WTC11 (cell line): ENCODE measurements at regions not wholly inside any gene's neighbourhood (a gene's known extent, or its start where the extent isn't known, plus 50 kb on each side); places are given as distances from the start of the nearest gene placed in this dataset.

ENCODE experiments used
- ATAC-seq: fragments of 200-7000 bp; cut with Tn5 transposase; 2 replicates; pipeline ENCODE4 v1.10.0; 2021; ENCODE audit warnings: mild to moderate bottlenecking, moderate library complexity
- CTCF ChIA-PET: fragments of 300-600 bp; sonication (Branson Sonifier 250); formaldehyde crosslinking; loops from one replicate; lab custom pipeline; 2021; ENCODE audit warnings: antibody characterized with exemption; lab: Charles Lee
- POLR2A ChIA-PET: fragments of 350-600 bp; sonication (Branson Sonifier 250); formaldehyde crosslinking; loops from one replicate; lab custom pipeline; 2021; ENCODE audit warnings: antibody characterized with exemption; lab: Charles Lee
- DNase-seq: peaks from one replicate; pipeline ENCODE4 v3.0.0; 2021; ENCODE audit warnings: low spot score
- H3K27ac Mint-ChIP-seq: 2 replicates; pipeline ENCODE4 v1.8.0; 2021; ENCODE audit warnings: mixed read lengths
- H3K27me3 Mint-ChIP-seq: 2 replicates; pipeline ENCODE4 v1.8.0; 2021; ENCODE audit warnings: low read depth, mild to moderate bottlenecking, moderate library complexity, mixed read lengths
- H3K36me3 Mint-ChIP-seq: 2 replicates; pipeline ENCODE4 v1.8.0; 2021; ENCODE audit warnings: mixed read lengths
- H3K4me1 Mint-ChIP-seq: 2 replicates; pipeline ENCODE4 v1.8.0; 2022; ENCODE audit warnings: mixed read lengths
- H3K4me3 Mint-ChIP-seq: 2 replicates; pipeline ENCODE4 v1.8.0; 2021; ENCODE audit warnings: mild to moderate bottlenecking, moderate library complexity, mixed read lengths
- H3K9me3 Mint-ChIP-seq: 2 replicates; pipeline ENCODE4 v1.8.0; 2021; ENCODE audit warnings: mixed read lengths
- CREB1 ChIP-seq: sonication (generic); formaldehyde crosslinking; IDR thresholded peaks from 2 replicates; pipeline ENCODE4 v1.8.0; 2023; ENCODE audit warnings: mild to moderate bottlenecking, missing genetic modification reagents
- ESRRA ChIP-seq: sonication (generic); formaldehyde crosslinking; IDR thresholded peaks from 2 replicates; pipeline ENCODE4 v1.8.1; 2022; ENCODE audit warnings: mild to moderate bottlenecking, missing genetic modification reagents, borderline replicate concordance
- FOXK1 ChIP-seq: sonication (generic); formaldehyde crosslinking; IDR thresholded peaks from 2 replicates; pipeline ENCODE4 v1.8.0; 2022; ENCODE audit warnings: mild to moderate bottlenecking, moderate library complexity, missing genetic modification reagents
- GRHL2 ChIP-seq: fragments of 250-450 bp; sonication (Bioruptor Pico); IDR thresholded peaks from 2 replicates; pipeline ENCODE4 v1.8.0; 2022; ENCODE audit warnings: mild to moderate bottlenecking, moderate library complexity; ENCODE audit not compliant: insufficient replicate concordance, severe bottlenecking
- GTF2I ChIP-seq: fragments of 250-450 bp; sonication (Bioruptor Pico); conservative IDR thresholded peaks from 2 replicates; pipeline ENCODE4 v1.4.0; 2021; ENCODE audit warnings: mild to moderate bottlenecking
- IRF2 ChIP-seq: sonication (generic); formaldehyde crosslinking; IDR thresholded peaks from 2 replicates; pipeline ENCODE4 v1.8.0; 2022; ENCODE audit warnings: low read depth, missing genetic modification reagents, borderline replicate concordance
- MXD4 ChIP-seq: fragments of 250-450 bp; sonication (Bioruptor Pico); IDR thresholded peaks from 2 replicates; pipeline ENCODE4 v1.8.0; 2021; ENCODE audit warnings: mild to moderate bottlenecking, moderate library complexity, borderline replicate concordance
- PRRX2 ChIP-seq: fragments of 250-450 bp; sonication (Bioruptor Pico); IDR thresholded peaks from 2 replicates; pipeline ENCODE4 v1.8.0; 2021; ENCODE audit warnings: mild to moderate bottlenecking
- SMAD4 ChIP-seq: sonication (generic); formaldehyde crosslinking; IDR thresholded peaks from 2 replicates; pipeline ENCODE4 v1.8.0; 2022; ENCODE audit warnings: mild to moderate bottlenecking, missing genetic modification reagents
- TCF7 ChIP-seq: sonication (generic); formaldehyde crosslinking; IDR thresholded peaks from 2 replicates; pipeline ENCODE4 v1.8.0; 2022; ENCODE audit warnings: mild to moderate bottlenecking, low read depth, missing genetic modification reagents, moderate library complexity
- ZBTB21 ChIP-seq: sonication (generic); formaldehyde crosslinking; IDR thresholded peaks from 2 replicates; pipeline ENCODE4 v1.8.1; 2023; ENCODE audit warnings: mild to moderate bottlenecking, missing genetic modification reagents, borderline replicate concordance
- ZNF121 ChIP-seq: sonication (generic); formaldehyde crosslinking; IDR thresholded peaks from 2 replicates; pipeline ENCODE4 v1.8.0; 2023; ENCODE audit warnings: missing genetic modification reagents
- ZNF219 ChIP-seq: sonication (generic); formaldehyde crosslinking; IDR thresholded peaks from 2 replicates; pipeline ENCODE4 v1.8.0; 2023; ENCODE audit warnings: missing genetic modification reagents, mild to moderate bottlenecking, borderline replicate concordance
- ZNF232 ChIP-seq: sonication (generic); formaldehyde crosslinking; IDR thresholded peaks from 2 replicates; pipeline ENCODE4 v1.8.0; 2022; ENCODE audit warnings: mild to moderate bottlenecking, missing genetic modification reagents
- ZNF263 ChIP-seq: sonication (generic); formaldehyde crosslinking; IDR thresholded peaks from 2 replicates; pipeline ENCODE4 v1.8.1; 2022; ENCODE audit warnings: low read depth, mild to moderate bottlenecking, moderate library complexity, missing genetic modification reagents
- ZNF416 ChIP-seq: fragments of 250-450 bp; sonication (Bioruptor Pico); IDR thresholded peaks from 2 replicates; pipeline ENCODE4 v1.9.0; 2021; ENCODE audit warnings: mild to moderate bottlenecking, inconsistent platforms
- TF ChIP-seq, protein P1 (sequence below): sonication (generic); formaldehyde crosslinking; IDR thresholded peaks from 2 replicates; pipeline ENCODE4 v1.8.0; 2022; ENCODE audit warnings: mild to moderate bottlenecking, missing genetic modification reagents
- TF ChIP-seq, protein P2 (sequence below): fragments of 250-450 bp; sonication (Bioruptor Pico); IDR thresholded peaks from 2 replicates; pipeline ENCODE4 v2.1.2; 2022; ENCODE audit warnings: mild to moderate bottlenecking, moderate library complexity
- TF ChIP-seq, protein P3 (sequence below): sonication (generic); formaldehyde crosslinking; IDR thresholded peaks from 2 replicates; pipeline ENCODE4 v1.8.1; 2022; ENCODE audit warnings: missing genetic modification reagents, borderline replicate concordance
- TF ChIP-seq, protein P4 (sequence below): sonication (generic); formaldehyde crosslinking; IDR thresholded peaks from 2 replicates; pipeline ENCODE4 v1.8.1; 2022; ENCODE audit warnings: low read depth, missing genetic modification reagents, borderline replicate concordance
- TF ChIP-seq, protein P5 (sequence below): sonication (generic); formaldehyde crosslinking; IDR thresholded peaks from 2 replicates; pipeline ENCODE4 v1.8.1; 2023; ENCODE audit warnings: mild to moderate bottlenecking, missing genetic modification reagents
- TF ChIP-seq, protein P6 (sequence below): fragments of 250-450 bp; sonication (Bioruptor Pico); IDR thresholded peaks from 2 replicates; pipeline ENCODE4 v1.9.0; 2021; ENCODE audit warnings: moderate library complexity, mild to moderate bottlenecking, inconsistent platforms, borderline replicate concordance
- TF ChIP-seq, protein P7 (sequence below): sonication (generic); formaldehyde crosslinking; IDR thresholded peaks from 2 replicates; pipeline ENCODE4 v1.8.0; 2023; ENCODE audit warnings: mild to moderate bottlenecking, missing genetic modification reagents

DNA sequence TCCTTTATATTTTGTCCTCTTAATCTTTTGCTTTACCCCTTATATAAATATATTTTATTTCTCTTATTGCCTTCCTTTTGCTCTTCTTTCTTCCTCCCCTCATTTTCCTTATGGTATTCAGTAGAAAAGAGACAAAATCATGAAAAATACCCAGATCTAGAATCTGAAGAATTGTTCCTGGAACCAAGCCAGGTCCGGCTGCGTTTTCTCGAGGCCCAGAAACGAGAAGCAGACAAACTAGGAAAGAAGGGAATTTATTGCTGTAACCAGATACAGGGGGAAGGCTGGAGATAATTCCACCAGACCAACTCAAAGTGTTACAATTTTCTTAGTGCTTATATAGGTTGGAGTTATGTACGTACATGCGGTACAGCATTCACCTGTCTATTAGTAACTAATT lies 328.7 kb downstream of the GABRG1 start:
- no peak overlapping the region for H3K27ac Mint-ChIP-seq
- H3K4me1 Mint-ChIP-seq: no peaks in the 10 kb centered on the region
- CTCF ChIA-PET: no interaction called here
- TF ChIP-seq TCF7 (CRISPR knock-in tag): no peak
- TF ChIP-seq ZNF219 (CRISPR knock-in tag): no peak
- TF ChIP-seq FOXK1: no peak
- TF ChIP-seq, protein P1, sequence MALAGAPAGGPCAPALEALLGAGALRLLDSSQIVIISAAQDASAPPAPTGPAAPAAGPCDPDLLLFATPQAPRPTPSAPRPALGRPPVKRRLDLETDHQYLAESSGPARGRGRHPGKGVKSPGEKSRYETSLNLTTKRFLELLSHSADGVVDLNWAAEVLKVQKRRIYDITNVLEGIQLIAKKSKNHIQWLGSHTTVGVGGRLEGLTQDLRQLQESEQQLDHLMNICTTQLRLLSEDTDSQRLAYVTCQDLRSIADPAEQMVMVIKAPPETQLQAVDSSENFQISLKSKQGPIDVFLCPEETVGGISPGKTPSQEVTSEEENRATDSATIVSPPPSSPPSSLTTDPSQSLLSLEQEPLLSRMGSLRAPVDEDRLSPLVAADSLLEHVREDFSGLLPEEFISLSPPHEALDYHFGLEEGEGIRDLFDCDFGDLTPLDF (CRISPR knock-in tag): no peak
- TF ChIP-seq ESRRA (CRISPR knock-in tag): no peak
- TF ChIP-seq MXD4: no peak
- TF ChIP-seq, protein P2, sequence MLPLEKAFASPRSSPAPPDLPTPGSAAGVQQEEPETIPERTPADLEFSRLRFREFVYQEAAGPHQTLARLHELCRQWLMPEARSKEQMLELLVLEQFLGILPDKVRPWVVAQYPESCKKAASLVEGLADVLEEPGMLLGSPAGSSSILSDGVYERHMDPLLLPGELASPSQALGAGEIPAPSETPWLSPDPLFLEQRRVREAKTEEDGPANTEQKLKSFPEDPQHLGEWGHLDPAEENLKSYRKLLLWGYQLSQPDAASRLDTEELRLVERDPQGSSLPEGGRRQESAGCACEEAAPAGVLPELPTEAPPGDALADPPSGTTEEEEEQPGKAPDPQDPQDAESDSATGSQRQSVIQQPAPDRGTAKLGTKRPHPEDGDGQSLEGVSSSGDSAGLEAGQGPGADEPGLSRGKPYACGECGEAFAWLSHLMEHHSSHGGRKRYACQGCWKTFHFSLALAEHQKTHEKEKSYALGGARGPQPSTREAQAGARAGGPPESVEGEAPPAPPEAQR: no peak
- TF ChIP-seq ZNF232 (CRISPR knock-in tag): no peak
- TF ChIP-seq, protein P3, sequence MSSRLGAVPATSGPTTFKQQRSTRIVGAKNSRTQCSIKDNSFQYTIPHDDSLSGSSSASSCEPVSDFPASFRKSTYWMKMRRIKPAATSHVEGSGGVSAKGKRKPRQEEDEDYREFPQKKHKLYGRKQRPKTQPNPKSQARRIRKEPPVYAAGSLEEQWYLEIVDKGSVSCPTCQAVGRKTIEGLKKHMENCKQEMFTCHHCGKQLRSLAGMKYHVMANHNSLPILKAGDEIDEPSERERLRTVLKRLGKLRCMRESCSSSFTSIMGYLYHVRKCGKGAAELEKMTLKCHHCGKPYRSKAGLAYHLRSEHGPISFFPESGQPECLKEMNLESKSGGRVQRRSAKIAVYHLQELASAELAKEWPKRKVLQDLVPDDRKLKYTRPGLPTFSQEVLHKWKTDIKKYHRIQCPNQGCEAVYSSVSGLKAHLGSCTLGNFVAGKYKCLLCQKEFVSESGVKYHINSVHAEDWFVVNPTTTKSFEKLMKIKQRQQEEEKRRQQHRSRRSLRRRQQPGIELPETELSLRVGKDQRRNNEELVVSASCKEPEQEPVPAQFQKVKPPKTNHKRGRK (CRISPR knock-in tag): no peak
- TF ChIP-seq ZNF121 (CRISPR knock-in tag): no peak
- TF ChIP-seq, protein P4, sequence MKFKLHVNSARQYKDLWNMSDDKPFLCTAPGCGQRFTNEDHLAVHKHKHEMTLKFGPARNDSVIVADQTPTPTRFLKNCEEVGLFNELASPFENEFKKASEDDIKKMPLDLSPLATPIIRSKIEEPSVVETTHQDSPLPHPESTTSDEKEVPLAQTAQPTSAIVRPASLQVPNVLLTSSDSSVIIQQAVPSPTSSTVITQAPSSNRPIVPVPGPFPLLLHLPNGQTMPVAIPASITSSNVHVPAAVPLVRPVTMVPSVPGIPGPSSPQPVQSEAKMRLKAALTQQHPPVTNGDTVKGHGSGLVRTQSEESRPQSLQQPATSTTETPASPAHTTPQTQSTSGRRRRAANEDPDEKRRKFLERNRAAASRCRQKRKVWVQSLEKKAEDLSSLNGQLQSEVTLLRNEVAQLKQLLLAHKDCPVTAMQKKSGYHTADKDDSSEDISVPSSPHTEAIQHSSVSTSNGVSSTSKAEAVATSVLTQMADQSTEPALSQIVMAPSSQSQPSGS (CRISPR knock-in tag): no peak
- TF ChIP-seq, protein P5, sequence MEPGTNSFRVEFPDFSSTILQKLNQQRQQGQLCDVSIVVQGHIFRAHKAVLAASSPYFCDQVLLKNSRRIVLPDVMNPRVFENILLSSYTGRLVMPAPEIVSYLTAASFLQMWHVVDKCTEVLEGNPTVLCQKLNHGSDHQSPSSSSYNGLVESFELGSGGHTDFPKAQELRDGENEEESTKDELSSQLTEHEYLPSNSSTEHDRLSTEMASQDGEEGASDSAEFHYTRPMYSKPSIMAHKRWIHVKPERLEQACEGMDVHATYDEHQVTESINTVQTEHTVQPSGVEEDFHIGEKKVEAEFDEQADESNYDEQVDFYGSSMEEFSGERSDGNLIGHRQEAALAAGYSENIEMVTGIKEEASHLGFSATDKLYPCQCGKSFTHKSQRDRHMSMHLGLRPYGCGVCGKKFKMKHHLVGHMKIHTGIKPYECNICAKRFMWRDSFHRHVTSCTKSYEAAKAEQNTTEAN (CRISPR knock-in tag): no peak
- no peak for TF ChIP-seq ZNF263 (CRISPR knock-in tag)
- H3K9me3 Mint-ChIP-seq: peaks cover 14% of the 10 kb centered on the region
- ATAC-seq (no peak), DNase-seq (no peak)
- POLR2A ChIA-PET: no interaction called here
- no peak overlapping the region for H3K4me3 Mint-ChIP-seq
- no peaks in the 10 kb centered on the region; the same call in 1 of the 2 replicates for H3K27me3 Mint-ChIP-seq
- no peaks in the 10 kb centered on the region; the same call in 1 of the 2 replicates for H3K36me3 Mint-ChIP-seq

DNA sequence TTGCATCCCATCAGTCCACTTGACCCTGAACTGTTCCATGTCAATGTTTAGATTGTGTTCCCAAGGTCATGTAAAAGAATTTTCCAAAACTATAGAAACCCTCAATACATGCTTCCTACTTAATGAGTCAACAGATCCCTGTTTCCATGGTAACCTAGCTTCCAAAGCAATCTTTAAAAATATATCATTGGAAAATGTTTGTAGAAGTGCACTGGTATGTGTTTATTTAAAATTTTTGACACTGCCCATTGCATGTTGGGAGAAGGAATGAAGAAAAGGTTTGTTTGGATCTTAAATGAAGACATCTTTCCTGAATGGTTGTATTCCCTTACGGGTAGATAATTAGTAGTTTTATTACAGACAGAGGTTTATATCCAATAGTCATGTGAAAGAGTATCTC lies 345.3 kb downstream of the GABRG1 start:
- CTCF ChIA-PET: no interaction called here
- H3K27ac Mint-ChIP-seq: no peak overlapping the region
- no peaks in the 10 kb centered on the region for H3K27me3 Mint-ChIP-seq
- no peak overlapping the region for H3K4me3 Mint-ChIP-seq
- POLR2A ChIA-PET: no interaction called here
- peaks cover 10% of the 10 kb centered on the region for H3K9me3 Mint-ChIP-seq
- H3K36me3 Mint-ChIP-seq: no peaks in the 10 kb centered on the region
- DNase-seq (no peak), ATAC-seq (no peak)
- H3K4me1 Mint-ChIP-seq: no peaks in the 10 kb centered on the region
- no peak for TF ChIP-seq PRRX2 (CRISPR knock-in tag)
- no peak for TF ChIP-seq GRHL2 (CRISPR knock-in tag)
- TF ChIP-seq ZNF416 (CRISPR knock-in tag): no peak
- TF ChIP-seq, protein P6, sequence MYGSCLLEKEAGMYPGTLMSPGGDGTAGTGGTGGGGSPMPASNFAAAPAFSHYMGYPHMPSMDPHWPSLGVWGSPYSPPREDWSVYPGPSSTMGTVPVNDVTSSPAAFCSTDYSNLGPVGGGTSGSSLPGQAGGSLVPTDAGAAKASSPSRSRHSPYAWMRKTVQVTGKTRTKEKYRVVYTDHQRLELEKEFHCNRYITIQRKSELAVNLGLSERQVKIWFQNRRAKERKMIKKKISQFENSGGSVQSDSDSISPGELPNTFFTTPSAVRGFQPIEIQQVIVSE (CRISPR knock-in tag): no peak
- TF ChIP-seq, protein P7, sequence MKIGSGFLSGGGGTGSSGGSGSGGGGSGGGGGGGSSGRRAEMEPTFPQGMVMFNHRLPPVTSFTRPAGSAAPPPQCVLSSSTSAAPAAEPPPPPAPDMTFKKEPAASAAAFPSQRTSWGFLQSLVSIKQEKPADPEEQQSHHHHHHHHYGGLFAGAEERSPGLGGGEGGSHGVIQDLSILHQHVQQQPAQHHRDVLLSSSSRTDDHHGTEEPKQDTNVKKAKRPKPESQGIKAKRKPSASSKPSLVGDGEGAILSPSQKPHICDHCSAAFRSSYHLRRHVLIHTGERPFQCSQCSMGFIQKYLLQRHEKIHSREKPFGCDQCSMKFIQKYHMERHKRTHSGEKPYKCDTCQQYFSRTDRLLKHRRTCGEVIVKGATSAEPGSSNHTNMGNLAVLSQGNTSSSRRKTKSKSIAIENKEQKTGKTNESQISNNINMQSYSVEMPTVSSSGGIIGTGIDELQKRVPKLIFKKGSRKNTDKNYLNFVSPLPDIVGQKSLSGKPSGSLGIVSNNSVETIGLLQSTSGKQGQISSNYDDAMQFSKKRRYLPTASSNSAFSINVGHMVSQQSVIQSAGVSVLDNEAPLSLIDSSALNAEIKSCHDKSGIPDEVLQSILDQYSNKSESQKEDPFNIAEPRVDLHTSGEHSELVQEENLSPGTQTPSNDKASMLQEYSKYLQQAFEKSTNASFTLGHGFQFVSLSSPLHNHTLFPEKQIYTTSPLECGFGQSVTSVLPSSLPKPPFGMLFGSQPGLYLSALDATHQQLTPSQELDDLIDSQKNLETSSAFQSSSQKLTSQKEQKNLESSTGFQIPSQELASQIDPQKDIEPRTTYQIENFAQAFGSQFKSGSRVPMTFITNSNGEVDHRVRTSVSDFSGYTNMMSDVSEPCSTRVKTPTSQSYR (CRISPR knock-in tag): no peak
- TF ChIP-seq CREB1 (CRISPR knock-in tag): no peak
- no peak for TF ChIP-seq SMAD4 (CRISPR knock-in tag)
- no peak for TF ChIP-seq GTF2I (CRISPR knock-in tag)
- no peak for TF ChIP-seq ZBTB21 (CRISPR knock-in tag)
- TF ChIP-seq IRF2 (CRISPR knock-in tag): no peak
